Duodenal mucosa (tissue), 2 donors: ENCODE measurements at regions not wholly inside any gene's neighbourhood (a gene's known extent, or its start where the extent isn't known, plus 50 kb on each side); places are given as distances from the start of the nearest gene placed in this dataset.
"Not testable (repeated sequence)": the region's sequence is repeated elsewhere in the genome, so short reads cannot be mapped to it uniquely, and the experiment has no call there.

ENCODE experiments used
- H3K27ac ChIP-seq: one replicate; pipeline ENCODE4 v1.7.0; 2013; ENCODE audit warnings: low read depth, low read length
- H3K27me3 ChIP-seq, 2 donors: one replicate each; pipeline ENCODE4 v1.7.0; 2013; ENCODE audit warnings: low read length in 2 of 2, control low read depth in 1 of 2; ENCODE audit not compliant: insufficient read depth in 2 of 2, control insufficient read depth in 1 of 2
- H3K36me3 ChIP-seq, 2 donors: one replicate each; pipeline ENCODE4 v1.7.0; 2013; ENCODE audit warnings: low read length in 2 of 2, control low read depth in 1 of 2; ENCODE audit not compliant: insufficient read depth in 2 of 2, control insufficient read depth in 1 of 2
- H3K4me1 ChIP-seq, 2 donors: one replicate each; pipeline ENCODE4 v1.7.0; 2013; ENCODE audit warnings: low read length in 2 of 2, control low read depth in 1 of 2; ENCODE audit not compliant: insufficient read depth in 2 of 2, control insufficient read depth in 1 of 2
- H3K4me3 ChIP-seq, 2 donors: one replicate each; pipeline ENCODE4 v1.7.0; 2013; ENCODE audit warnings: low read length in 2 of 2, low read depth in 1 of 2
- H3K9ac ChIP-seq, 2 donors: one replicate each; pipeline ENCODE4 v1.7.0; 2013; ENCODE audit warnings: low read length in 2 of 2, low read depth in 1 of 2
- H3K9me3 ChIP-seq, 2 donors: one replicate each; pipeline ENCODE4 v1.7.0; 2013; ENCODE audit warnings: low read length in 2 of 2, control low read depth in 1 of 2; ENCODE audit not compliant: control insufficient read depth in 1 of 2

- Histone ChIP-seq H3K9ac (no peak overlapping the region), H3K4me1 (no peaks in the 10 kb centered on the region), H3K4me3 (no peak overlapping the region), H3K36me3 (no peaks in the 10 kb centered on the region), H3K9me3 (no peaks in the 10 kb centered on the region), H3K27me3 (no peaks in the 10 kb centered on the region), H3K27ac (peak overlapping the region; percentile 10)
Observed at GRCh38 chr14:105589161-105589925, 63.0 kb downstream of the TMEM121 start.

GRCh38 chr14:105589926-105590185 is 63.5 kb downstream of the TMEM121 start:
- not testable (repeated sequence) for H3K9ac ChIP-seq, H3K36me3 ChIP-seq, H3K4me3 ChIP-seq, H3K4me1 ChIP-seq, H3K27me3 ChIP-seq, H3K9me3 ChIP-seq
- peak overlapping the region; percentile 10 for H3K27ac ChIP-seq

- H3K9me3 ChIP-seq: no peaks in the 10 kb centered on the region
- no peak overlapping the region for H3K9ac ChIP-seq
- no peaks in the 10 kb centered on the region for H3K36me3 ChIP-seq
- H3K4me3 ChIP-seq: no peak overlapping the region
- H3K27ac ChIP-seq: no peak overlapping the region
- no peaks in the 10 kb centered on the region for H3K27me3 ChIP-seq
- H3K4me1 ChIP-seq: no peaks in the 10 kb centered on the region
Observed at GRCh38 chr14:105591052-105591451, 64.7 kb downstream of the TMEM121 start.

GRCh38 chr14:105591792-105592341 is 65.5 kb downstream of the TMEM121 start:
- not testable (repeated sequence) for H3K4me1 ChIP-seq, H3K36me3 ChIP-seq, H3K9ac ChIP-seq, H3K9me3 ChIP-seq, H3K4me3 ChIP-seq, H3K27ac ChIP-seq, H3K27me3 ChIP-seq

- not testable (repeated sequence) for H3K9me3 ChIP-seq, H3K36me3 ChIP-seq, H3K9ac ChIP-seq, H3K4me1 ChIP-seq, H3K27ac ChIP-seq, H3K27me3 ChIP-seq, H3K4me3 ChIP-seq
Observed at GRCh38 chr14:105592646-105593045, 66.3 kb downstream of the TMEM121 start.

- not testable (repeated sequence) for H3K9ac ChIP-seq, H3K27ac ChIP-seq, H3K27me3 ChIP-seq, H3K9me3 ChIP-seq, H3K36me3 ChIP-seq, H3K4me3 ChIP-seq, H3K4me1 ChIP-seq
Observed at GRCh38 chr14:105595346-105595745, 69.0 kb downstream of the TMEM121 start.

GRCh38 chr14:105596374-105596773 is 70.0 kb downstream of the TMEM121 start:
- H3K9ac ChIP-seq, H3K4me3 ChIP-seq, H3K27ac ChIP-seq, H3K9me3 ChIP-seq, H3K4me1 ChIP-seq, H3K36me3 ChIP-seq, H3K27me3 ChIP-seq: not testable (repeated sequence)

- H3K4me1 ChIP-seq, H3K4me3 ChIP-seq, H3K36me3 ChIP-seq, H3K9ac ChIP-seq, H3K27me3 ChIP-seq, H3K27ac ChIP-seq, H3K9me3 ChIP-seq: not testable (repeated sequence)
Observed at GRCh38 chr14:105598040-105598763, 71.8 kb downstream of the TMEM121 start.

GRCh38 chr14:105598925-105599586 is 72.7 kb downstream of the TMEM121 start:
- not testable (repeated sequence) for H3K27ac ChIP-seq, H3K36me3 ChIP-seq, H3K27me3 ChIP-seq, H3K9me3 ChIP-seq, H3K4me1 ChIP-seq, H3K4me3 ChIP-seq, H3K9ac ChIP-seq

- not testable (repeated sequence) for H3K4me1 ChIP-seq, H3K27ac ChIP-seq, H3K9me3 ChIP-seq, H3K4me3 ChIP-seq, H3K36me3 ChIP-seq, H3K27me3 ChIP-seq, H3K9ac ChIP-seq
Observed at GRCh38 chr14:105600195-105600938, 74.0 kb downstream of the TMEM121 start.
